CD4-positive, alpha-beta memory T cell (primary cell): ENCODE measurements at regions not wholly inside any gene's neighbourhood (a gene's known extent, or its start where the extent isn't known, plus 50 kb on each side); places are given as distances from the start of the nearest gene placed in this dataset.

Source experiments
- CTCF ChIA-PET: fragments of 350-600 bp; sonication (Branson Sonifier 250); formaldehyde crosslinking; loops from one replicate; lab custom pipeline; 2021; ENCODE audit warnings: inconsistent platforms; ENCODE audit not compliant: partially characterized antibody; lab: Charles Lee
- POLR2A ChIA-PET: fragments of 350-600 bp; sonication (Branson Sonifier 250); formaldehyde crosslinking; loops from one replicate; lab custom pipeline; 2021; ENCODE audit not compliant: partially characterized antibody; lab: Charles Lee
- DNase-seq, 5 donors: peaks; one replicate each; pipeline versions ENCODE4 v3.0.0 to v3.0.0-alpha.2; 2020 to 2022; ENCODE audit warnings: mixed read lengths in 1 of 5
- H3K27ac ChIP-seq: one replicate; pipeline ENCODE4 v1.7.0; 2013; ENCODE audit warnings: low read depth, low read length
- H3K27me3 ChIP-seq: 2 replicates; pipeline ENCODE4 v1.7.0; 2013; ENCODE audit warnings: mild to moderate bottlenecking, low read length, moderate library complexity; ENCODE audit not compliant: insufficient read depth
- H3K36me3 ChIP-seq: 2 replicates; pipeline ENCODE4 v1.7.0; 2013; ENCODE audit warnings: mild to moderate bottlenecking, low read length, moderate library complexity; ENCODE audit not compliant: insufficient read depth
- H3K4me1 ChIP-seq: 2 replicates; pipeline ENCODE4 v1.7.0; 2013; ENCODE audit warnings: mild to moderate bottlenecking, low read length, moderate library complexity; ENCODE audit not compliant: insufficient read depth
- H3K4me3 ChIP-seq, 2 donors: one replicate each; pipeline ENCODE4 v1.7.0; 2013; ENCODE audit warnings: low read length in 2 of 2, mild to moderate bottlenecking in 1 of 2
- H3K9me3 ChIP-seq, 2 donors: one replicate each; pipeline ENCODE4 v1.7.0; 2013; ENCODE audit warnings: low read length in 2 of 2, control low read depth in 1 of 2; ENCODE audit not compliant: control insufficient read depth in 1 of 2
- H3K27ac Mint-ChIP-seq, 7 donors: one replicate each; pipeline ENCODE4 v1.8.0; 2020 to 2021; ENCODE audit warnings: mixed read lengths in 7 of 7, mild to moderate bottlenecking in 6 of 7, inconsistent platforms in 3 of 7, moderate library complexity in 3 of 7
- H3K27me3 Mint-ChIP-seq, 2 donors: one replicate each; pipeline ENCODE4 v1.8.0; 2020 to 2021; ENCODE audit warnings: mixed read lengths in 2 of 2
- H3K36me3 Mint-ChIP-seq, 2 donors: one replicate each; pipeline ENCODE4 v1.8.0; 2020 to 2021; ENCODE audit warnings: mixed read lengths in 2 of 2, inconsistent platforms in 1 of 2, mild to moderate bottlenecking in 1 of 2
- H3K4me1 Mint-ChIP-seq, 4 donors: one replicate each; pipeline ENCODE4 v1.8.0; 2020 to 2021; ENCODE audit warnings: mixed read lengths in 4 of 4, mild to moderate bottlenecking in 1 of 4
- H3K4me3 Mint-ChIP-seq, 8 donors: one replicate each; pipeline ENCODE4 v1.8.0; 2020 to 2021; ENCODE audit warnings: mixed read lengths in 8 of 8, mild to moderate bottlenecking in 7 of 8, moderate library complexity in 6 of 8, inconsistent platforms in 3 of 8
- H3K9me3 Mint-ChIP-seq, 8 donors: one replicate each; pipeline ENCODE4 v1.8.0; 2020 to 2021; ENCODE audit warnings: mixed read lengths in 8 of 8, mild to moderate bottlenecking in 5 of 8, inconsistent platforms in 3 of 8, moderate library complexity in 1 of 8
- intact Hi-C: fragments of 100-400 bp; cut with micrococcal nuclease; formaldehyde crosslinking; loops from one replicate; pipeline ENCODE4 v1.15.1; 2023

GRCh38 chr2:239856620-239857285 is 168.4 kb downstream of the NDUFA10 start:
- no peak for DNase-seq

GRCh38 chr2:239855863-239856587 is 169.1 kb downstream of the NDUFA10 start:
- H3K4me1 ChIP-seq, result peaks cover 3% of the 10 kb centered on the region
- intact Hi-C loops, result no loop called here
- no peaks in the 10 kb centered on the region for H3K36me3 ChIP-seq
- Mint-ChIP-seq H3K36me3 (peaks cover 0 to 4% of the 10 kb centered on the region in 2 donors), H3K4me1 (peaks cover 4 to 9% (median 7%) of the 10 kb centered on the region in 4 donors), H3K27ac (peak overlapping the region in 2 of 7 donors; percentile 9 to 22), H3K9me3 (peaks cover 0 to 12% (median 7%) of the 10 kb centered on the region in 8 donors), H3K4me3 (no peak overlapping the region), H3K27me3 (peaks cover 4 to 7% of the 10 kb centered on the region in 2 donors)
- CTCF ChIA-PET, result no interaction called here
- H3K9me3 ChIP-seq, result peaks cover 0 to 5% of the 10 kb centered on the region in 2 donors
- no peak for DNase-seq
- POLR2A ChIA-PET, result no interaction called here
- no peaks in the 10 kb centered on the region for H3K27me3 ChIP-seq
- H3K4me3 ChIP-seq, result no peak overlapping the region
- H3K27ac ChIP-seq, result no peak overlapping the region

More at GRCh38 chr2:239856620-239857285, 168.4 kb downstream of the NDUFA10 start:
- H3K4me1 ChIP-seq, result peaks cover 6% of the 10 kb centered on the region
- H3K9me3 ChIP-seq, result peaks cover 0 to 2% of the 10 kb centered on the region in 2 donors
- ChIA-PET POLR2A (no interaction called here), CTCF (no interaction called here)
- H3K4me3 ChIP-seq, result no peak overlapping the region
- H3K4me3 Mint-ChIP-seq, result no peak overlapping the region
- intact Hi-C loops, result no loop called here
- no peaks in the 10 kb centered on the region for H3K27me3 ChIP-seq
- no peaks in the 10 kb centered on the region for H3K36me3 Mint-ChIP-seq
- H3K27ac ChIP-seq, result no peak overlapping the region
- H3K36me3 ChIP-seq, result no peaks in the 10 kb centered on the region
- H3K27ac Mint-ChIP-seq, result peak overlapping the region in 1 of 7 donors; percentile 25
- peaks cover 6 to 14% (median 13%) of the 10 kb centered on the region in 4 donors for H3K4me1 Mint-ChIP-seq
- peaks cover 4 to 5% of the 10 kb centered on the region in 2 donors for H3K27me3 Mint-ChIP-seq
- peaks cover 0 to 6% (median 0%) of the 10 kb centered on the region in 8 donors for H3K9me3 Mint-ChIP-seq

GRCh38 chr2:239854596-239854995 is 170.5 kb downstream of the NDUFA10 start:
- Mint-ChIP-seq H3K36me3 (peaks cover 0 to 4% of the 10 kb centered on the region in 2 donors), H3K27me3 (peaks cover 4 to 7% of the 10 kb centered on the region in 2 donors), H3K9me3 (peaks cover 0 to 26% (median 17%) of the 10 kb centered on the region in 8 donors), H3K27ac (no peak overlapping the region), H3K4me3 (no peak overlapping the region), H3K4me1 (no peaks in the 10 kb centered on the region)
- CTCF ChIA-PET, result no interaction called here
- intact Hi-C loops, result no loop called here
- no peak overlapping the region for H3K27ac ChIP-seq
- H3K4me3 ChIP-seq, result no peak overlapping the region
- POLR2A ChIA-PET, result no interaction called here
- no peaks in the 10 kb centered on the region for H3K27me3 ChIP-seq
- H3K9me3 ChIP-seq, result peaks cover 0 to 5% of the 10 kb centered on the region in 2 donors
- H3K4me1 ChIP-seq, result no peaks in the 10 kb centered on the region
- no peak for DNase-seq
- no peaks in the 10 kb centered on the region for H3K36me3 ChIP-seq

- DNase-seq, result no peak
- peaks cover 5 to 33% (median 23%) of the 10 kb centered on the region in 8 donors for H3K9me3 Mint-ChIP-seq
- H3K27me3 ChIP-seq, result no peaks in the 10 kb centered on the region
- H3K9me3 ChIP-seq, result peaks cover 0 to 5% of the 10 kb centered on the region in 2 donors
- peaks cover 6 to 7% of the 10 kb centered on the region in 2 donors for H3K27me3 Mint-ChIP-seq
- H3K27ac ChIP-seq, result no peak overlapping the region
- POLR2A ChIA-PET, result no interaction called here
- H3K4me3 Mint-ChIP-seq, result no peak overlapping the region
- H3K4me1 Mint-ChIP-seq, result no peaks in the 10 kb centered on the region
- no peaks in the 10 kb centered on the region for H3K36me3 ChIP-seq
- H3K4me3 ChIP-seq, result no peak overlapping the region
- H3K27ac Mint-ChIP-seq, result no peak overlapping the region
- peaks cover 0 to 4% of the 10 kb centered on the region in 2 donors for H3K36me3 Mint-ChIP-seq
- intact Hi-C loops, result no loop called here
- no peaks in the 10 kb centered on the region for H3K4me1 ChIP-seq
- CTCF ChIA-PET, result no interaction called here
These were observed 171.3 kb downstream of the NDUFA10 start for GRCh38 chr2:239853706-239854327.

- POLR2A ChIA-PET, result no interaction called here
- H3K4me3 ChIP-seq, result no peak overlapping the region
- no peaks in the 10 kb centered on the region for H3K27me3 ChIP-seq
- Mint-ChIP-seq H3K4me3 (no peak overlapping the region), H3K36me3 (peaks cover 0 to 4% of the 10 kb centered on the region in 2 donors), H3K4me1 (peaks cover 0 to 2% (median 0%) of the 10 kb centered on the region in 4 donors), H3K27me3 (peaks cover 7% of the 10 kb centered on the region in 2 donors), H3K27ac (no peak overlapping the region), H3K9me3 (peaks cover 5 to 38% (median 25%) of the 10 kb centered on the region in 8 donors)
- intact Hi-C loops, result no loop called here
- DNase-seq, result no peak
- no peak overlapping the region for H3K27ac ChIP-seq
- CTCF ChIA-PET, result no interaction called here
- H3K9me3 ChIP-seq, result peaks cover 0 to 5% of the 10 kb centered on the region in 2 donors
- no peaks in the 10 kb centered on the region for H3K36me3 ChIP-seq
- no peaks in the 10 kb centered on the region for H3K4me1 ChIP-seq
These were observed 172.0 kb downstream of the NDUFA10 start for GRCh38 chr2:239853121-239853520.

- CTCF ChIA-PET, result no interaction called here
- H3K4me1 Mint-ChIP-seq, result peaks cover 0 to 2% (median under 1%) of the 10 kb centered on the region in 4 donors
These were observed 172.9 kb downstream of the NDUFA10 start for GRCh38 chr2:239852272-239852671.

More at GRCh38 chr2:239852272-239852671, 172.9 kb downstream of the NDUFA10 start:
- no peak overlapping the region for H3K27ac Mint-ChIP-seq
- Histone ChIP-seq H3K27ac (no peak overlapping the region), H3K36me3 (no peaks in the 10 kb centered on the region), H3K27me3 (no peaks in the 10 kb centered on the region), H3K9me3 (peaks cover 0 to 5% of the 10 kb centered on the region in 2 donors), H3K4me1 (no peaks in the 10 kb centered on the region), H3K4me3 (no peak overlapping the region)
- H3K9me3 Mint-ChIP-seq, result peaks cover 5 to 38% (median 25%) of the 10 kb centered on the region in 8 donors
- DNase-seq, result no peak
- intact Hi-C loops, result no loop called here
- POLR2A ChIA-PET, result no interaction called here
- no peak overlapping the region for H3K4me3 Mint-ChIP-seq
- H3K27me3 Mint-ChIP-seq, result peaks cover 7 to 9% of the 10 kb centered on the region in 2 donors
- H3K36me3 Mint-ChIP-seq, result peaks cover 0 to 4% of the 10 kb centered on the region in 2 donors
